Stimulated activated CD8-positive, alpha-beta memory T cell treated with anti-CD3 and anti-CD28 coated beads, Interleukin-4, amount 100 ng/mL, for 4 hours (primary cell): ENCODE measurements at regions not wholly inside any gene's neighbourhood (a gene's known extent, or its start where the extent isn't known, plus 50 kb on each side); places are given as distances from the start of the nearest gene placed in this dataset.

ENCODE experiments used
- DNase-seq, 2 donors: peaks; one replicate each; pipeline ENCODE4 v3.0.0-alpha.2; 2020; ENCODE audit warnings: low read depth in 2 of 2, low spot score in 1 of 2

- DNase-seq, result no peak
Observed at GRCh38 chr13:77384999-77385398, 58.1 kb upstream of the MYCBP2 start.

GRCh38 chr13:77383097-77383496, 56.2 kb upstream of the MYCBP2 start:
- no peak for DNase-seq

GRCh38 chr13:77381059-77381458, 54.2 kb upstream of the MYCBP2 start:
- no peak for DNase-seq

GRCh38 chr13:77379508-77379907, 52.6 kb upstream of the MYCBP2 start:
- no peak for DNase-seq

GRCh38 chr13:77378662-77379061, 51.8 kb upstream of the MYCBP2 start:
- no peak for DNase-seq

- no peak for DNase-seq
Observed at GRCh38 chr13:77377016-77377415, 50.1 kb upstream of the MYCBP2 start.
